H1 (cell line): ENCODE measurements at regions not wholly inside any gene's neighbourhood (a gene's known extent, or its start where the extent isn't known, plus 50 kb on each side); places are given as distances from the start of the nearest gene placed in this dataset.

Experiments used
- BCL11A ChIP-seq, 2 experiments: IDR thresholded peaks; one replicate each; pipeline ENCODE4 v1.6.1; 2011; ENCODE audit warnings: low read depth in 2 of 2, low read length in 2 of 2, mild to moderate bottlenecking in 2 of 2
- BRCA1 ChIP-seq: IDR thresholded peaks from 2 replicates; pipeline ENCODE4 v1.6.1; 2012; ENCODE audit warnings: low read depth, low read length, improper control_type of control experiment
- CREB1 ChIP-seq: IDR thresholded peaks from 2 replicates; pipeline ENCODE4 v1.6.1; 2012; ENCODE audit warnings: inconsistent platforms
- CTBP2 ChIP-seq: IDR thresholded peaks from 2 replicates; pipeline ENCODE4 v1.7.0; 2011; ENCODE audit warnings: borderline replicate concordance, mild to moderate bottlenecking, moderate library complexity, mixed read lengths, low read length; ENCODE audit not compliant: insufficient read depth, insufficient read length
- JUND ChIP-seq: IDR thresholded peaks from 2 replicates; pipeline ENCODE4 v1.6.1; 2011; ENCODE audit warnings: mild to moderate bottlenecking, improper control_type of control experiment, low read length
- KDM5A ChIP-seq: fragments of 200-600 bp; IDR thresholded peaks from 2 replicates; pipeline ENCODE4 v1.7.1; 2012; ENCODE audit warnings: mild to moderate bottlenecking, low read length, inconsistent platforms, mixed read lengths
- MAX ChIP-seq: IDR thresholded peaks from 2 replicates; pipeline ENCODE4 v1.6.1; 2012; ENCODE audit warnings: inconsistent platforms
- PHF8 ChIP-seq: fragments of 200-600 bp; sonication (generic); conservative IDR thresholded peaks from 2 replicates; pipeline ENCODE4 v1.7.1; 2012; ENCODE audit warnings: low read depth, mild to moderate bottlenecking, inconsistent platforms, low read length, moderate library complexity
- POU5F1 ChIP-seq: IDR thresholded peaks from 2 replicates; pipeline ENCODE4 v1.6.1; 2011; ENCODE audit warnings: low read depth, mild to moderate bottlenecking, low read length, moderate library complexity
- ZNF274 ChIP-seq: IDR thresholded peaks from 2 replicates; pipeline ENCODE4 v1.7.0; 2012; ENCODE audit warnings: low read length, borderline replicate concordance; ENCODE audit errors: extremely low read depth
- TF ChIP-seq, protein P1 (sequence below): fragments of 300-600 bp; sonication (generic); IDR thresholded peaks from 2 replicates; pipeline ENCODE4 v1.7.1; 2012; ENCODE audit warnings: low read length, moderate library complexity, mild to moderate bottlenecking, inconsistent platforms; ENCODE audit not compliant: insufficient replicate concordance

- TF ChIP-seq, protein P1, sequence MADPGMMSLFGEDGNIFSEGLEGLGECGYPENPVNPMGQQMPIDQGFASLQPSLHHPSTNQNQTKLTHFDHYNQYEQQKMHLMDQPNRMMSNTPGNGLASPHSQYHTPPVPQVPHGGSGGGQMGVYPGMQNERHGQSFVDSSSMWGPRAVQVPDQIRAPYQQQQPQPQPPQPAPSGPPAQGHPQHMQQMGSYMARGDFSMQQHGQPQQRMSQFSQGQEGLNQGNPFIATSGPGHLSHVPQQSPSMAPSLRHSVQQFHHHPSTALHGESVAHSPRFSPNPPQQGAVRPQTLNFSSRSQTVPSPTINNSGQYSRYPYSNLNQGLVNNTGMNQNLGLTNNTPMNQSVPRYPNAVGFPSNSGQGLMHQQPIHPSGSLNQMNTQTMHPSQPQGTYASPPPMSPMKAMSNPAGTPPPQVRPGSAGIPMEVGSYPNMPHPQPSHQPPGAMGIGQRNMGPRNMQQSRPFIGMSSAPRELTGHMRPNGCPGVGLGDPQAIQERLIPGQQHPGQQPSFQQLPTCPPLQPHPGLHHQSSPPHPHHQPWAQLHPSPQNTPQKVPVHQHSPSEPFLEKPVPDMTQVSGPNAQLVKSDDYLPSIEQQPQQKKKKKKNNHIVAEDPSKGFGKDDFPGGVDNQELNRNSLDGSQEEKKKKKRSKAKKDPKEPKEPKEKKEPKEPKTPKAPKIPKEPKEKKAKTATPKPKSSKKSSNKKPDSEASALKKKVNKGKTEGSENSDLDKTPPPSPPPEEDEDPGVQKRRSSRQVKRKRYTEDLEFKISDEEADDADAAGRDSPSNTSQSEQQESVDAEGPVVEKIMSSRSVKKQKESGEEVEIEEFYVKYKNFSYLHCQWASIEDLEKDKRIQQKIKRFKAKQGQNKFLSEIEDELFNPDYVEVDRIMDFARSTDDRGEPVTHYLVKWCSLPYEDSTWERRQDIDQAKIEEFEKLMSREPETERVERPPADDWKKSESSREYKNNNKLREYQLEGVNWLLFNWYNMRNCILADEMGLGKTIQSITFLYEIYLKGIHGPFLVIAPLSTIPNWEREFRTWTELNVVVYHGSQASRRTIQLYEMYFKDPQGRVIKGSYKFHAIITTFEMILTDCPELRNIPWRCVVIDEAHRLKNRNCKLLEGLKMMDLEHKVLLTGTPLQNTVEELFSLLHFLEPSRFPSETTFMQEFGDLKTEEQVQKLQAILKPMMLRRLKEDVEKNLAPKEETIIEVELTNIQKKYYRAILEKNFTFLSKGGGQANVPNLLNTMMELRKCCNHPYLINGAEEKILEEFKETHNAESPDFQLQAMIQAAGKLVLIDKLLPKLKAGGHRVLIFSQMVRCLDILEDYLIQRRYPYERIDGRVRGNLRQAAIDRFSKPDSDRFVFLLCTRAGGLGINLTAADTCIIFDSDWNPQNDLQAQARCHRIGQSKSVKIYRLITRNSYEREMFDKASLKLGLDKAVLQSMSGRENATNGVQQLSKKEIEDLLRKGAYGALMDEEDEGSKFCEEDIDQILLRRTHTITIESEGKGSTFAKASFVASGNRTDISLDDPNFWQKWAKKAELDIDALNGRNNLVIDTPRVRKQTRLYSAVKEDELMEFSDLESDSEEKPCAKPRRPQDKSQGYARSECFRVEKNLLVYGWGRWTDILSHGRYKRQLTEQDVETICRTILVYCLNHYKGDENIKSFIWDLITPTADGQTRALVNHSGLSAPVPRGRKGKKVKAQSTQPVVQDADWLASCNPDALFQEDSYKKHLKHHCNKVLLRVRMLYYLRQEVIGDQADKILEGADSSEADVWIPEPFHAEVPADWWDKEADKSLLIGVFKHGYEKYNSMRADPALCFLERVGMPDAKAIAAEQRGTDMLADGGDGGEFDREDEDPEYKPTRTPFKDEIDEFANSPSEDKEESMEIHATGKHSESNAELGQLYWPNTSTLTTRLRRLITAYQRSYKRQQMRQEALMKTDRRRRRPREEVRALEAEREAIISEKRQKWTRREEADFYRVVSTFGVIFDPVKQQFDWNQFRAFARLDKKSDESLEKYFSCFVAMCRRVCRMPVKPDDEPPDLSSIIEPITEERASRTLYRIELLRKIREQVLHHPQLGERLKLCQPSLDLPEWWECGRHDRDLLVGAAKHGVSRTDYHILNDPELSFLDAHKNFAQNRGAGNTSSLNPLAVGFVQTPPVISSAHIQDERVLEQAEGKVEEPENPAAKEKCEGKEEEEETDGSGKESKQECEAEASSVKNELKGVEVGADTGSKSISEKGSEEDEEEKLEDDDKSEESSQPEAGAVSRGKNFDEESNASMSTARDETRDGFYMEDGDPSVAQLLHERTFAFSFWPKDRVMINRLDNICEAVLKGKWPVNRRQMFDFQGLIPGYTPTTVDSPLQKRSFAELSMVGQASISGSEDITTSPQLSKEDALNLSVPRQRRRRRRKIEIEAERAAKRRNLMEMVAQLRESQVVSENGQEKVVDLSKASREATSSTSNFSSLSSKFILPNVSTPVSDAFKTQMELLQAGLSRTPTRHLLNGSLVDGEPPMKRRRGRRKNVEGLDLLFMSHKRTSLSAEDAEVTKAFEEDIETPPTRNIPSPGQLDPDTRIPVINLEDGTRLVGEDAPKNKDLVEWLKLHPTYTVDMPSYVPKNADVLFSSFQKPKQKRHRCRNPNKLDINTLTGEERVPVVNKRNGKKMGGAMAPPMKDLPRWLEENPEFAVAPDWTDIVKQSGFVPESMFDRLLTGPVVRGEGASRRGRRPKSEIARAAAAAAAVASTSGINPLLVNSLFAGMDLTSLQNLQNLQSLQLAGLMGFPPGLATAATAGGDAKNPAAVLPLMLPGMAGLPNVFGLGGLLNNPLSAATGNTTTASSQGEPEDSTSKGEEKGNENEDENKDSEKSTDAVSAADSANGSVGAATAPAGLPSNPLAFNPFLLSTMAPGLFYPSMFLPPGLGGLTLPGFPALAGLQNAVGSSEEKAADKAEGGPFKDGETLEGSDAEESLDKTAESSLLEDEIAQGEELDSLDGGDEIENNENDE, result no peak
- TF ChIP-seq KDM5A (no peak), JUND (no peak), BCL11A (IDR thresholded peaks at IDR 0.05; ENCODE audit: low read depth in 2 of 2, low read length in 2 of 2) (no peak), CTBP2 (no peak), ZNF274 (no peak), PHF8 (no peak), MAX (no peak), POU5F1 (no peak), CREB1 (no peak), BRCA1 (no peak)
- TF ChIP-seq, all 59 proteins: peak for 0
These were observed 577.2 kb upstream of the ZNF608 start (continued) for GRCh38 chr5:125323613-125324012.
